ENCODE measurements at regions not wholly inside any gene's neighbourhood (a gene's known extent, or its start where the extent isn't known, plus 50 kb on each side); places are given as distances from the start of the nearest gene placed in this dataset.

DNA sequence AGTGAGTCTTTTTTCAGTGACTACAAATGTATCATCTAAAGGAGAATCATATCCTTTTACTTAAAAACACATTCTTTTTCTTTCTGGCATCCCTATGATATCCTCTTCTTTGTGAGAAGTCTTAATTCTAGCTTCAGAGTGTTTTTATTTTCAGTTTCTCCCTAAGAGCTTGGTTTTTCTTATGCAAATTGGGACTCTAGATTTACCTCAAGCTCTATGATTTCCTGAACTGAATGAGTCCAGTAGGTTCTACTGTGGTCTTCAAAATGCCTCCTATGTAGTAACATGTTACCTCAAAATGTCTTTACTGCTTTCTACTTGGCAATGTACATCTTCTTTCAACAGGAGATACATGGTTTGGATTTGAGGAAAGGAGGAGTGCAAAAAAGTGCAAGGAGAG is 148.2 kb upstream of the C21orf91 start:
- Mint-ChIP-seq H3K4me3 (no peak overlapping the region), H3K9me3 (peaks cover 0 to 8% (median 4%) of the 10 kb centered on the region in 7 donors), H3K36me3 (no peaks in the 10 kb centered on the region), H3K27ac (no peak overlapping the region), H3K27me3 (ENCODE audit: low read depth in 3 of 3) (no peaks in the 10 kb centered on the region), H3K4me1 (no peaks in the 10 kb centered on the region)
- Histone ChIP-seq H3K36me3 (replicated peaks in 1 of 2; ENCODE audit: control insufficient read depth in 1 of 2, insufficient read depth in 2 of 2, low read length in 2 of 2) (no peaks in the 10 kb centered on the region), H3K27me3 (ENCODE audit: control insufficient read depth in 2 of 2, insufficient read depth in 2 of 2, low read length in 2 of 2) (no peaks in the 10 kb centered on the region), H3K27ac (ENCODE audit: low read depth in 1 of 2, low read length in 2 of 2) (no peak overlapping the region), H3K4me3 (replicated peaks in 1 of 3; ENCODE audit: low read depth in 2 of 3, low read length in 3 of 3) (no peak overlapping the region), H3K9ac (ENCODE audit: insufficient read depth, low read length, poor library complexity, severe bottlenecking) (no peak overlapping the region), H3K9me3 (replicated peaks in 1 of 2; ENCODE audit: control insufficient read depth in 1 of 2, insufficient read depth in 1 of 2, low read length in 2 of 2) (no peaks in the 10 kb centered on the region), H3K79me2 (ENCODE audit: insufficient read depth, low read length) (no peaks in the 10 kb centered on the region), H4K20me1 (ENCODE audit: insufficient read depth, low read length) (no peaks in the 10 kb centered on the region), H3K4me1 (ENCODE audit: control insufficient read depth in 1 of 2, insufficient read depth in 2 of 2, low read length in 2 of 2) (no peaks in the 10 kb centered on the region), H2AFZ (ENCODE audit: insufficient read depth, low read depth, low read length, poor library complexity, severe bottlenecking) (no peak overlapping the region), H3K4me2 (replicated peaks; ENCODE audit: extremely low read depth, low read length, poor library complexity, severe bottlenecking) (no peak overlapping the region)
- intact Hi-C loops (cut with micrococcal nuclease) = no loop called here
- DNase-seq = no peak
- TF ChIP-seq, protein P1, sequence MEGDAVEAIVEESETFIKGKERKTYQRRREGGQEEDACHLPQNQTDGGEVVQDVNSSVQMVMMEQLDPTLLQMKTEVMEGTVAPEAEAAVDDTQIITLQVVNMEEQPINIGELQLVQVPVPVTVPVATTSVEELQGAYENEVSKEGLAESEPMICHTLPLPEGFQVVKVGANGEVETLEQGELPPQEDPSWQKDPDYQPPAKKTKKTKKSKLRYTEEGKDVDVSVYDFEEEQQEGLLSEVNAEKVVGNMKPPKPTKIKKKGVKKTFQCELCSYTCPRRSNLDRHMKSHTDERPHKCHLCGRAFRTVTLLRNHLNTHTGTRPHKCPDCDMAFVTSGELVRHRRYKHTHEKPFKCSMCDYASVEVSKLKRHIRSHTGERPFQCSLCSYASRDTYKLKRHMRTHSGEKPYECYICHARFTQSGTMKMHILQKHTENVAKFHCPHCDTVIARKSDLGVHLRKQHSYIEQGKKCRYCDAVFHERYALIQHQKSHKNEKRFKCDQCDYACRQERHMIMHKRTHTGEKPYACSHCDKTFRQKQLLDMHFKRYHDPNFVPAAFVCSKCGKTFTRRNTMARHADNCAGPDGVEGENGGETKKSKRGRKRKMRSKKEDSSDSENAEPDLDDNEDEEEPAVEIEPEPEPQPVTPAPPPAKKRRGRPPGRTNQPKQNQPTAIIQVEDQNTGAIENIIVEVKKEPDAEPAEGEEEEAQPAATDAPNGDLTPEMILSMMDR (IDR thresholded peaks at IDR 0.05) = no peak

DNA sequence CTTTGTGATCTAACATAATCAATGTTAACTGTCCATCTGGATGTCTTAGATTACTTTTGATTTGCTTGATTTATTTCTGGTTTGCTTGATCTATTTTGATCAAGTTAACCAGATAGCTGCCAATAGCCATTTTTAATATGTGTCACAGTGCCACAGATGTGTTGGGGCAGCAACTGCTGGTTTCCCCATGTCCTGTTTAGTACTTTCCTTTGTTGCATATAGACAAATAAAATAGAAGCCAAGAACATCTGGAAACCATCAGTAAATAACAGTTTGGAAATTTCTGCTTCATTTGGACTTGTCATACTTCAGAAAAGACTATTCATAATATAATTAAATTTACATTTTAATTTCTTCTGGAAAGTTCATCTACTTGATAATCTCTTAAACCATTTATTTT is 145.6 kb upstream of the C21orf91 start:
- H3K9me3 ChIP-seq (replicated peaks in 1 of 2; ENCODE audit: control insufficient read depth in 1 of 2, insufficient read depth in 1 of 2, low read length in 2 of 2) = no peaks in the 10 kb centered on the region
- Mint-ChIP-seq H3K9me3 (peaks cover 0 to 8% (median 2%) of the 10 kb centered on the region in 7 donors), H3K27ac (no peak overlapping the region), H3K27me3 (ENCODE audit: low read depth in 3 of 3) (no peaks in the 10 kb centered on the region), H3K4me3 (no peak overlapping the region), H3K36me3 (no peaks in the 10 kb centered on the region), H3K4me1 (no peaks in the 10 kb centered on the region)
- no peak overlapping the region for H3K9ac ChIP-seq (ENCODE audit: insufficient read depth, low read length, poor library complexity, severe bottlenecking)
- intact Hi-C loops (cut with micrococcal nuclease) = no loop called here
- H3K36me3 ChIP-seq (replicated peaks in 1 of 2; ENCODE audit: control insufficient read depth in 1 of 2, insufficient read depth in 2 of 2, low read length in 2 of 2) = no peaks in the 10 kb centered on the region
- no peak overlapping the region for H2AFZ ChIP-seq (ENCODE audit: insufficient read depth, low read depth, low read length, poor library complexity, severe bottlenecking)
- TF ChIP-seq, protein P1 (IDR thresholded peaks at IDR 0.05) = no peak
- no peak overlapping the region for H3K27ac ChIP-seq (ENCODE audit: low read depth in 1 of 2, low read length in 2 of 2)
- DNase-seq = no peak
- H3K27me3 ChIP-seq (ENCODE audit: control insufficient read depth in 2 of 2, insufficient read depth in 2 of 2, low read length in 2 of 2) = no peaks in the 10 kb centered on the region
- no peaks in the 10 kb centered on the region for H3K4me1 ChIP-seq (ENCODE audit: control insufficient read depth in 1 of 2, insufficient read depth in 2 of 2, low read length in 2 of 2)
- no peak overlapping the region for H3K4me2 ChIP-seq (replicated peaks; ENCODE audit: extremely low read depth, low read length, poor library complexity, severe bottlenecking)
- H3K79me2 ChIP-seq (ENCODE audit: insufficient read depth, low read length) = no peaks in the 10 kb centered on the region
- H3K4me3 ChIP-seq (replicated peaks in 1 of 3; ENCODE audit: low read depth in 2 of 3, low read length in 3 of 3) = no peak overlapping the region
- H4K20me1 ChIP-seq (ENCODE audit: insufficient read depth, low read length) = no peaks in the 10 kb centered on the region

Measured in CD14-positive monocyte (primary cell).